Adrenal gland (tissue), 9 donors: ENCODE measurements at regions not wholly inside any gene's neighbourhood (a gene's known extent, or its start where the extent isn't known, plus 50 kb on each side); places are given as distances from the start of the nearest gene placed in this dataset.

Experiments
- DNase-seq, 7 donors: peaks; one replicate each; pipeline ENCODE4 v3.0.0-alpha.2; 2019 to 2020
- H3K27ac ChIP-seq, 5 donors: fragments of 200-600 bp; sonication (generic) in 4 of 5; 1 replicate in 3 of 5; 2 replicates in 2 of 5; pipeline versions ENCODE4 v1.5.1 to v1.8.0; 2016 to 2020; ENCODE audit warnings: mild to moderate bottlenecking in 1 of 5
- H3K27me3 ChIP-seq: fragments of 200-600 bp; 2 replicates; pipeline ENCODE4 v1.8.0; 2021
- H3K36me3 ChIP-seq, 2 donors: fragments of 200-600 bp; replicated peaks in 1 of 2; 1 replicate in 1 of 2; 2 replicates in 1 of 2; pipeline versions ENCODE4 v1.5.1 to v1.8.0; 2018 to 2022
- H3K4me1 ChIP-seq, 2 donors: fragments of 200-600 bp; replicated peaks in 1 of 2; 1 replicate in 1 of 2; 2 replicates in 1 of 2; pipeline versions ENCODE4 v1.5.1 to v1.8.0; 2018 to 2021
- H3K4me3 ChIP-seq, 4 donors: fragments of 200-600 bp; sonication (generic) in 3 of 4; one replicate each; pipeline ENCODE4 v1.5.1; 2016 to 2018
- H3K9me3 ChIP-seq, 3 donors: fragments of 200-600 bp; sonication (generic) in 1 of 3; replicated peaks in 1 of 3; 1 replicate in 2 of 3; 2 replicates in 1 of 3; pipeline versions ENCODE4 v1.5.1 to v1.8.0; 2016 to 2021
- POLR2A ChIP-seq, 2 donors: fragments of 450-650 bp; IDR thresholded peaks; one replicate each; pipeline ENCODE4 v1.6.1; 2017; ENCODE audit warnings: antibody characterized with exemption in 2 of 2, mild to moderate bottlenecking in 2 of 2, moderate library complexity in 1 of 2
- WGBS, 4 donors: extraction: QIAGEN DNeasy Blood & Tissue Kit in 2 of 4; methylation state at CpG; one replicate each; pipeline versions ENCODE4 v1.1.5 to v1.1.7; 2013 to 2017; 5-methylcytosine and 5-hydroxymethylcytosine counted together
- intact Hi-C, 2 donors: fragments of 100-400 bp; cut with DNase I; formaldehyde crosslinking; loops; one replicate each; pipeline versions ENCODE4 v1.14.1 to v1.15.0; 2022 to 2023
- TF ChIP-seq, protein P1 (sequence below), 6 experiments: fragments of 450-650 bp in 4 of 6; fragments of 200-600 bp in 2 of 6; sonication (generic) in 1 of 6; IDR thresholded peaks; 1 replicate in 5 of 6; 2 replicates in 1 of 6; pipeline versions ENCODE4 v1.5.1 to v1.8.0; 2016 to 2021; ENCODE audit warnings: antibody characterized with exemption in 6 of 6, mild to moderate bottlenecking in 2 of 6, moderate library complexity in 1 of 6
- donor health status: healthy with polysubstance abuse.
- donor health status: Bipolar disorder and iron deficiency.
- donor health status: DM: yes; HTN: yes; CAD: no.
- donor health status: DM: no; HTN: no; CAD: no.
- donor health status: DM: no; HTN: no; CAD: no.

DNA sequence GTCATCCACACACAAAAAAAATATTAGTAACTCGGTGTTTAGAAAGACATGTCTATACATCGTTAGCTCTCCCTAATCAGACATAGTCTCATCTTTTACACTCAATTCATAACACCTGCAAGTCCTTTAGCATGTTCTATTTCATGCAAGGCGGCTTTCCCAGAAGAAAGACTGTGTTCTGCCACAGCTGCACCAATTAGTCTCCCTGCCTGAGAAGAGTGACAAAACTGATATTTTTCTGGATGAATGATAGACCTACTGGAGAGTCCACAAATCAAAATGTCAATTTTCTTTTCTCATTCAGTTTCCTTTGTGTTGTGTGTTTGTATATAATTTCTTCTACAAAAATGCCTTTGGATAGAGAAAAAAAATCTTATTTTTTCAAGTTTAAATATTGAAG, 435.8 kb upstream of the EPHA3 start:
- Histone ChIP-seq H3K4me1 (no peaks in the 10 kb centered on the region), H3K27me3 (no peaks in the 10 kb centered on the region), H3K27ac (no peak overlapping the region), H3K9me3 (no peaks in the 10 kb centered on the region), H3K36me3 (no peaks in the 10 kb centered on the region), H3K4me3 (no peak overlapping the region)
- 69 to 84% (median 71%) methylated on average over 3 of the region's 3 CpGs for WGBS, 4 donors
- intact Hi-C loops = no loop called here
- TF ChIP-seq, protein P1, sequence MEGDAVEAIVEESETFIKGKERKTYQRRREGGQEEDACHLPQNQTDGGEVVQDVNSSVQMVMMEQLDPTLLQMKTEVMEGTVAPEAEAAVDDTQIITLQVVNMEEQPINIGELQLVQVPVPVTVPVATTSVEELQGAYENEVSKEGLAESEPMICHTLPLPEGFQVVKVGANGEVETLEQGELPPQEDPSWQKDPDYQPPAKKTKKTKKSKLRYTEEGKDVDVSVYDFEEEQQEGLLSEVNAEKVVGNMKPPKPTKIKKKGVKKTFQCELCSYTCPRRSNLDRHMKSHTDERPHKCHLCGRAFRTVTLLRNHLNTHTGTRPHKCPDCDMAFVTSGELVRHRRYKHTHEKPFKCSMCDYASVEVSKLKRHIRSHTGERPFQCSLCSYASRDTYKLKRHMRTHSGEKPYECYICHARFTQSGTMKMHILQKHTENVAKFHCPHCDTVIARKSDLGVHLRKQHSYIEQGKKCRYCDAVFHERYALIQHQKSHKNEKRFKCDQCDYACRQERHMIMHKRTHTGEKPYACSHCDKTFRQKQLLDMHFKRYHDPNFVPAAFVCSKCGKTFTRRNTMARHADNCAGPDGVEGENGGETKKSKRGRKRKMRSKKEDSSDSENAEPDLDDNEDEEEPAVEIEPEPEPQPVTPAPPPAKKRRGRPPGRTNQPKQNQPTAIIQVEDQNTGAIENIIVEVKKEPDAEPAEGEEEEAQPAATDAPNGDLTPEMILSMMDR (IDR thresholded peaks at IDR 0.05) = no peak
- no peak for TF ChIP-seq POLR2A (IDR thresholded peaks at IDR 0.05)
- DNase-seq = no peak

DNA sequence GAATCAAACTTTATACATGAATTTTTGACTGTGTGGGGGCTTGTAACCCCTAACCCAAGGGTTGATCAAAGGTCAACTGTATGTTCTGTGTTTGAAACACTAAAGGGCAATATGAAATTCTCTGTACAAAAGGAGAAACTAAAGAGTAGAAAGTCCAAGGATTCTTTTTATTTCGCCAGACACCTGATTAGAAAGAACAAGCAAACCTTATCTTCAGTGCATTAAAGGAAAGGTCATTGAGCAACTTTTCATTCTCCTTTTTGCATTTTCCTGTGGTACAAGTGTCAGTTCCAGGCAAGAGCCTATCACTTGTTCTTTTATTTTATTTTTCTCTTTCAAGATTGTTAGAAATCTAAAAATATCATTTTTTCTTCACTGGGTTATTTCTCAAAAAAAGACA, 430.1 kb upstream of the EPHA3 start:
- DNase-seq = no peak
- no peaks in the 10 kb centered on the region for H3K9me3 ChIP-seq
- H3K27ac ChIP-seq = no peak overlapping the region
- H3K27me3 ChIP-seq = no peaks in the 10 kb centered on the region
- H3K4me3 ChIP-seq = no peak overlapping the region
- H3K36me3 ChIP-seq = no peaks in the 10 kb centered on the region
- TF ChIP-seq POLR2A (IDR thresholded peaks at IDR 0.05) = no peak
- no peaks in the 10 kb centered on the region for H3K4me1 ChIP-seq
- intact Hi-C loops = no loop called here
- WGBS, 4 donors = 54 to 67% (median 59%) methylated on average over 1 of the region's 1 CpG

DNA sequence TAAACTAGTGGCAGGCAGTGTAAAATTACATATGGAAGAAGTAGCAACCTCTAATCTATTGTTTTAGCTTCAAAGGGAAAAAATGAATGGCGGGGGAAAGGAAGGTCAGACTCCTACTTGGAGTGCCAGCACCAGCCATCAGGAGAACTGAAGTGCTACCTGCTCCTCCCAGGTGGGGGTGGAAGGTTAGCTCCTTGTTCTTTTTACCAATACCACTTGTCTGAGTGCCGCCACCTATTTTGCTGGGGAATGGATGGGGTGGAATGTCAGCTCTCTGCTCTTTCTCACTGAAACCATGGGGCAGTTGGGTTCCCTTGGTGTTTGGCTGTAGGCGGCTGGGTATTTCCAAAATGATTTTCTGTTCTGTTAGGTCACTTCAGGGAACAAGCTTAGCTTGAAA, 428.7 kb upstream of the EPHA3 start:
- Histone ChIP-seq H3K27ac (no peak overlapping the region), H3K4me1 (no peaks in the 10 kb centered on the region), H3K4me3 (no peak overlapping the region), H3K36me3 (no peaks in the 10 kb centered on the region), H3K27me3 (no peaks in the 10 kb centered on the region), H3K9me3 (no peaks in the 10 kb centered on the region)
- no peak for TF ChIP-seq POLR2A (IDR thresholded peaks at IDR 0.05)
- TF ChIP-seq, protein P1 (IDR thresholded peaks at IDR 0.05) = no peak
- 76 to 88% (median 80%) methylated on average over 3 of the region's 3 CpGs for WGBS, 4 donors
- no peak for DNase-seq
- intact Hi-C loops = no loop called here

DNA sequence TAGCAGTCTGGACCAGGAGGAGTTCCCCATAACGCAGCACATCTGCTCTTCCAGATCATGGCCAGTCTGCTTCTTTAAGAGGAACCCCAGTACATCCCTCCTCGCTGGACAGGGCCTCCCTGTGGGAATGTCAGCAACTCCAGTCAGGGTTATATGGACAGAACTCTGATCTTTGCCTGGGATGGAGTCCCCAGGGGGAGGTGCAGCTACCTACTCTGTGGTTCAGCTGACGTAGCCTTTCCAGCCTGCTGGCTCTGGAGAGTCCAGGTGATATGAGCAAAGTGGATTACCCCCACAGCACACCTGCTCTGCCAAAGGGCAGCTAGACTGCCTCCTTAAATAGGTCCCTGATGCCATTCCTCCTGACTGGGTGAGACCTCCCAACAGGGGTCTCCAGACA, 417.1 kb upstream of the EPHA3 start:
- TF ChIP-seq POLR2A (IDR thresholded peaks at IDR 0.05) = no peak
- TF ChIP-seq, protein P1 (IDR thresholded peaks at IDR 0.05) = no peak
- Histone ChIP-seq H3K9me3 (no peaks in the 10 kb centered on the region), H3K36me3 (no peaks in the 10 kb centered on the region), H3K4me1 (no peaks in the 10 kb centered on the region), H3K27me3 (no peaks in the 10 kb centered on the region), H3K4me3 (no peak overlapping the region), H3K27ac (no peak overlapping the region)
- intact Hi-C loops = no loop called here
- peak in 1 of 7 donors; percentile 40 for DNase-seq
- 78 to 87% (median 84%) methylated on average over 3 of the region's 3 CpGs for WGBS, 4 donors

DNA sequence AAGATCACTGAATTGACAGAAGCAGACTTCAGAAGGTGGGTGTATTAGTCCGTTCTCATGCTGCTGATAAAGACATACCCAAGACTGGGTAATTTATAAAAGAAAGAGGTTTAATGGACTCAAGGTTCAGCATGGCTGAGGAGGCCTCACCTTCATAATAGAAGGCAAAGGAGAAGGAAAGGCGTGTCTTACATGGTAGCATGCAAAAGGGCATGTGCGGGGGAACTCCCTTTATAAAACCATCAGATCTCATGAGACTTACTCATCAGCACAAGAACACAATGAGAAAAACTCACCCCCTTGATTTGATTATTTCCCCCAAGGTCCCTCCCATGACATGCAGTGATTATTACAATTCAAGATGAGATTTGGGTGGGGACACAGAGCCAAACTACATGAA, 416.3 kb upstream of the EPHA3 start:
- no peaks in the 10 kb centered on the region for H3K9me3 ChIP-seq
- TF ChIP-seq POLR2A (IDR thresholded peaks at IDR 0.05) = no peak
- TF ChIP-seq, protein P1 (IDR thresholded peaks at IDR 0.05) = no peak

More for the DNA sequence above, 416.3 kb upstream of the EPHA3 start:
- H3K4me1 ChIP-seq = no peaks in the 10 kb centered on the region
- H3K36me3 ChIP-seq = no peaks in the 10 kb centered on the region
- H3K27me3 ChIP-seq = no peaks in the 10 kb centered on the region
- intact Hi-C loops = no loop called here
- WGBS, 4 donors = 85 to 91% (median 87%) methylated on average over 3 of the region's 3 CpGs
- DNase-seq = no peak
- H3K4me3 ChIP-seq = no peak overlapping the region
- H3K27ac ChIP-seq = no peak overlapping the region
